ENCODE measurements at regions not wholly inside any gene's neighbourhood (a gene's known extent, or its start where the extent isn't known, plus 50 kb on each side); places are given as distances from the start of the nearest gene placed in this dataset.

- no peak overlapping the region for H4K5ac ChIP-seq (ENCODE audit: low read depth, low read length)
- H3K9me1 ChIP-seq (ENCODE audit: insufficient read depth, low read length), result no peaks in the 10 kb centered on the region
- no peak overlapping the region for H2AK5ac ChIP-seq (ENCODE audit: low read depth, low read length)
- no peaks in the 10 kb centered on the region for H3K79me1 ChIP-seq (ENCODE audit: low read depth in 1 of 2, low read length in 2 of 2)
- no peaks in the 10 kb centered on the region for H4K20me1 ChIP-seq (ENCODE audit: insufficient read depth, low read length)
- WGBS, 2 experiments (ENCODE audit: extremely low coverage in 2 of 2, insufficient read length in 1 of 2), result 0 to 100% methylated on average over 1 to 2 of the region's 3 CpGs
- H3K27ac ChIP-seq (ENCODE audit: insufficient read depth, low read length), result no peak overlapping the region
- no peak overlapping the region for H2BK120ac ChIP-seq (ENCODE audit: low read depth, low read length)
- ATAC-seq (ENCODE audit: low read depth), result no peak
- H4K8ac ChIP-seq (ENCODE audit: low read depth in 2 of 2, low read length in 2 of 2), result no peak overlapping the region
- H3K4me2 ChIP-seq (ENCODE audit: low read depth, low read length), result no peak overlapping the region
- TF ChIP-seq RFX5 (IDR thresholded peaks at IDR 0.05; ENCODE audit: low read depth, low read length), result no peak
- no peak for TF ChIP-seq CEBPB (IDR thresholded peaks at IDR 0.05; ENCODE audit: low read depth, low read length)
- no peak for TF ChIP-seq RAD21 (IDR thresholded peaks at IDR 0.05; ENCODE audit: low read length)
- TF ChIP-seq MAFK (IDR thresholded peaks at IDR 0.05; ENCODE audit: low read depth, low read length), result no peak
- no peak for TF ChIP-seq RCOR1 (IDR thresholded peaks at IDR 0.05; ENCODE audit: insufficient replicate concordance, low read length)
- TF ChIP-seq NFE2L2 (IDR thresholded peaks at IDR 0.05; ENCODE audit: low read depth, low read length), result no peak
- no peak for TF ChIP-seq SMC3 (IDR thresholded peaks at IDR 0.05; ENCODE audit: low read depth, low read length)
- TF ChIP-seq POLR2A (IDR thresholded peaks at IDR 0.05; ENCODE audit: low read depth, low read length), result no peak
- H3K36me3 ChIP-seq (ENCODE audit: control insufficient read depth, insufficient read depth, low read length), result no peaks in the 10 kb centered on the region
- no peak overlapping the region for H3K14ac ChIP-seq (replicated peaks; ENCODE audit: low read depth, low read length)
- no peak overlapping the region for H2BK20ac ChIP-seq (ENCODE audit: low read depth, low read length)
- H4K91ac ChIP-seq (ENCODE audit: insufficient read depth, low read depth, low read length), result no peak overlapping the region
- no peak overlapping the region for H2BK5ac ChIP-seq (ENCODE audit: low read depth, low read length, poor library complexity, severe bottlenecking)
- H3K56ac ChIP-seq (ENCODE audit: extremely low read depth, insufficient read depth, low read length), result no peak overlapping the region
- no peak overlapping the region for H3K4me3 ChIP-seq (ENCODE audit: insufficient read depth, low read depth, low read length)
- H3K9me3 ChIP-seq (ENCODE audit: control insufficient read depth, insufficient read depth, low read length), result no peaks in the 10 kb centered on the region
- no peak overlapping the region for H2BK15ac ChIP-seq (ENCODE audit: low read depth, low read length)
- H3K18ac ChIP-seq (ENCODE audit: low read depth, low read length), result no peak overlapping the region
- H3K9ac ChIP-seq (ENCODE audit: low read depth, low read length), result no peak overlapping the region
- ChIA-PET POLR2A (ENCODE audit: unreplicated experiment) (no interaction called here), CTCF (interaction anchor here (0.5 kb wide), 1 partner anchor 977 kb away, joined by 3 read pairs; no protein-coding TSS in a partner anchor)
- no peak overlapping the region for H3K23ac ChIP-seq (ENCODE audit: low read depth, low read length)
- no peak overlapping the region for H2AK9ac ChIP-seq (replicated peaks; ENCODE audit: low read depth, low read length, poor library complexity)
- H2AFZ ChIP-seq (replicated peaks; ENCODE audit: low read length, poor library complexity), result no peak overlapping the region
- in situ Hi-C loops (cut with MboI; ENCODE audit: low sequenced_read_pairs) (no loop called here), dilution Hi-C loops (cut with HindIII; ENCODE audit: low sequenced_read_pairs, unreplicated experiment) (no loop called here), intact Hi-C loops (cut with micrococcal nuclease) (no loop called here)
- no peaks in the 10 kb centered on the region for H3K4me1 ChIP-seq (ENCODE audit: control insufficient read depth, insufficient read depth, low read length)
- no peak for DNase-seq
- H3K4ac ChIP-seq (ENCODE audit: low read depth, low read length), result no peak overlapping the region
- H3K27me3 ChIP-seq (ENCODE audit: control insufficient read depth, insufficient read depth, low read length), result no peaks in the 10 kb centered on the region
- BruUV-seq (replicated peaks), result no TSS peak
These were observed 336.7 kb downstream of the FAM170A start for GRCh38 chr5:119966028-119966427.
